Endometrium (tissue), 2 donors: ENCODE measurements at regions not wholly inside any gene's neighbourhood (a gene's known extent, or its start where the extent isn't known, plus 50 kb on each side); places are given as distances from the start of the nearest gene placed in this dataset.
"Not testable (repeated sequence)": the region's sequence is repeated elsewhere in the genome, so short reads cannot be mapped to it uniquely, and the experiment has no call there.

Experiments used
- FAIRE-seq: peaks from 2 replicates; lab custom pipeline; 2012; peaks lifted over from hg19 to GRCh38; lab: Jason Lieb, UNC
- donor health status: control.
- donor health status: control.

- FAIRE-seq = no peak
These were observed 148.9 kb upstream of the TBC1D5 start for GRCh38 chr3:17891139-17891856.

GRCh38 chr3:17885986-17886385 lies 143.6 kb upstream of the TBC1D5 start:
- no peak for FAIRE-seq

- no peak for FAIRE-seq
These were observed 140.6 kb upstream of the TBC1D5 start for GRCh38 chr3:17882981-17883380.

GRCh38 chr3:17877299-17877698 lies 134.9 kb upstream of the TBC1D5 start:
- no peak for FAIRE-seq

GRCh38 chr3:17874636-17875035 lies 132.2 kb upstream of the TBC1D5 start:
- FAIRE-seq = no peak

GRCh38 chr3:17872457-17872856 lies 130.0 kb upstream of the TBC1D5 start:
- no peak for FAIRE-seq

GRCh38 chr3:17865631-17866030 lies 123.2 kb upstream of the TBC1D5 start:
- FAIRE-seq = no peak

- FAIRE-seq = no peak
These were observed 119.0 kb upstream of the TBC1D5 start for GRCh38 chr3:17861476-17861875.

- FAIRE-seq = not testable (repeated sequence)
These were observed 118.5 kb upstream of the TBC1D5 start for GRCh38 chr3:17860840-17861471.

GRCh38 chr3:17852217-17852616 lies 109.8 kb upstream of the TBC1D5 start:
- FAIRE-seq = no peak

GRCh38 chr3:17850448-17850847 lies 108.0 kb upstream of the TBC1D5 start:
- no peak for FAIRE-seq

- no peak for FAIRE-seq
These were observed 105.7 kb upstream of the TBC1D5 start for GRCh38 chr3:17848102-17848501.

GRCh38 chr3:17847156-17847555 lies 104.7 kb upstream of the TBC1D5 start:
- FAIRE-seq = no peak

- no peak for FAIRE-seq
These were observed 104.0 kb upstream of the TBC1D5 start for GRCh38 chr3:17846466-17846865.

GRCh38 chr3:17845026-17845812 lies 102.8 kb upstream of the TBC1D5 start:
- no peak for FAIRE-seq

GRCh38 chr3:17844236-17844635 lies 101.8 kb upstream of the TBC1D5 start:
- no peak for FAIRE-seq

- FAIRE-seq = no peak
These were observed 98.9 kb upstream of the TBC1D5 start for GRCh38 chr3:17841190-17841828.

- FAIRE-seq = no peak
These were observed 98.2 kb upstream of the TBC1D5 start for GRCh38 chr3:17840651-17841050.

GRCh38 chr3:17840126-17840525 lies 97.7 kb upstream of the TBC1D5 start:
- FAIRE-seq = no peak

- no peak for FAIRE-seq
These were observed 94.5 kb upstream of the TBC1D5 start for GRCh38 chr3:17836919-17837318.

GRCh38 chr3:17836092-17836491 lies 93.7 kb upstream of the TBC1D5 start:
- FAIRE-seq = no peak

- no peak for FAIRE-seq
These were observed 91.5 kb upstream of the TBC1D5 start for GRCh38 chr3:17833786-17834559.
